SK-N-SH (cell line): ENCODE measurements at regions not wholly inside any gene's neighbourhood (a gene's known extent, or its start where the extent isn't known, plus 50 kb on each side); places are given as distances from the start of the nearest gene placed in this dataset.

Experiments used
- CTCF ChIP-seq: fragments of 200-600 bp; sonication (generic); IDR thresholded peaks from 2 replicates; pipeline ENCODE4 v1.6.1; 2017; ENCODE audit warnings: antibody characterized with exemption, mild to moderate bottlenecking, moderate library complexity
- EP300 ChIP-seq, 2 experiments: IDR thresholded peaks; 2 replicates each; pipeline versions ENCODE4 v1.4.0 to v1.6.1; 2012; ENCODE audit warnings: borderline replicate concordance in 1 of 2, low read depth in 1 of 2, low read length in 1 of 2
- EZH2phosphoT487 ChIP-seq: fragments of 200-600 bp; sonication (generic); IDR thresholded peaks from 2 replicates; pipeline ENCODE4 v1.6.1; 2017; ENCODE audit warnings: low read depth, mixed run types, mild to moderate bottlenecking, antibody characterized with exemption, moderate library complexity, borderline replicate concordance
- FOXM1 ChIP-seq: IDR thresholded peaks from 2 replicates; pipeline ENCODE4 v1.4.0; 2012; ENCODE audit warnings: low read depth, mild to moderate bottlenecking
- JUND ChIP-seq: IDR thresholded peaks from 2 replicates; pipeline ENCODE4 v1.4.0; 2012
- NFIC ChIP-seq: IDR thresholded peaks from 2 replicates; pipeline ENCODE4 v1.4.0; 2012; ENCODE audit warnings: borderline replicate concordance
- PBX3 ChIP-seq: IDR thresholded peaks from 2 replicates; pipeline ENCODE4; 2012
- POLR2AphosphoS5 ChIP-seq: IDR thresholded peaks from 2 replicates; pipeline ENCODE4 v1.6.1; 2012; ENCODE audit warnings: low read depth, low read length
- RCOR1 ChIP-seq: fragments of 150-350 bp; IDR thresholded peaks from 2 replicates; pipeline ENCODE4 v1.6.1; 2017; ENCODE audit warnings: antibody characterized with exemption, low read length

GRCh38 chr7:83701736-83702135 is 52.8 kb upstream of the SEMA3E start:
- no peak for TF ChIP-seq RCOR1
- TF ChIP-seq CTCF, result no peak
- TF ChIP-seq EZH2phosphoT487, result no peak
- TF ChIP-seq PBX3, result no peak
- TF ChIP-seq FOXM1, result no peak
- no peak for TF ChIP-seq NFIC
- TF ChIP-seq EP300 (IDR thresholded peaks at IDR 0.05; ENCODE audit: borderline replicate concordance in 1 of 2, low read depth in 1 of 2, low read length in 1 of 2), result no peak
- no peak for TF ChIP-seq JUND
- TF ChIP-seq POLR2AphosphoS5, result no peak
